Activated T-helper 2 cell treated with anti-CD3 and anti-CD28 coated beads, Interferon-gamma antibody, Interleukin-2, Interleukin-4, amounts not matched to agents 10 μg/mL and 5 μg/mL and 100 μg/mL, durations not matched to agents 14 hours and 24 hours and 36 hours (primary cell): ENCODE measurements at regions not wholly inside any gene's neighbourhood (a gene's known extent, or its start where the extent isn't known, plus 50 kb on each side); places are given as distances from the start of the nearest gene placed in this dataset.
"Not testable (repeated sequence)": the region's sequence is repeated elsewhere in the genome, so short reads cannot be mapped to it uniquely, and the experiment has no call there.

Experiments used
- DNase-seq: peaks from one replicate; pipeline ENCODE4 v3.0.0; 2021; ENCODE audit warnings: low spot score
- H3K27ac Mint-ChIP-seq: one replicate; pipeline ENCODE4 v1.8.0; 2021; ENCODE audit warnings: mixed read lengths
- H3K27me3 Mint-ChIP-seq: one replicate; pipeline ENCODE4 v1.8.0; 2021; ENCODE audit warnings: low read depth, mixed read lengths
- H3K36me3 Mint-ChIP-seq: one replicate; pipeline ENCODE4 v1.8.0; 2021; ENCODE audit warnings: low read depth, mixed read lengths
- H3K4me1 Mint-ChIP-seq: one replicate; pipeline ENCODE4 v1.8.0; 2021; ENCODE audit warnings: low read depth, mixed read lengths
- H3K4me3 Mint-ChIP-seq: one replicate; pipeline ENCODE4 v1.8.0; 2021; ENCODE audit warnings: low read depth, mild to moderate bottlenecking, moderate library complexity, mixed read lengths
- H3K9me3 Mint-ChIP-seq: one replicate; pipeline ENCODE4 v1.8.0; 2021; ENCODE audit warnings: mixed read lengths
- intact Hi-C: fragments of 100-400 bp; cut with micrococcal nuclease; formaldehyde crosslinking; loops from one replicate; pipeline ENCODE4 v1.15.1; 2023

DNA sequence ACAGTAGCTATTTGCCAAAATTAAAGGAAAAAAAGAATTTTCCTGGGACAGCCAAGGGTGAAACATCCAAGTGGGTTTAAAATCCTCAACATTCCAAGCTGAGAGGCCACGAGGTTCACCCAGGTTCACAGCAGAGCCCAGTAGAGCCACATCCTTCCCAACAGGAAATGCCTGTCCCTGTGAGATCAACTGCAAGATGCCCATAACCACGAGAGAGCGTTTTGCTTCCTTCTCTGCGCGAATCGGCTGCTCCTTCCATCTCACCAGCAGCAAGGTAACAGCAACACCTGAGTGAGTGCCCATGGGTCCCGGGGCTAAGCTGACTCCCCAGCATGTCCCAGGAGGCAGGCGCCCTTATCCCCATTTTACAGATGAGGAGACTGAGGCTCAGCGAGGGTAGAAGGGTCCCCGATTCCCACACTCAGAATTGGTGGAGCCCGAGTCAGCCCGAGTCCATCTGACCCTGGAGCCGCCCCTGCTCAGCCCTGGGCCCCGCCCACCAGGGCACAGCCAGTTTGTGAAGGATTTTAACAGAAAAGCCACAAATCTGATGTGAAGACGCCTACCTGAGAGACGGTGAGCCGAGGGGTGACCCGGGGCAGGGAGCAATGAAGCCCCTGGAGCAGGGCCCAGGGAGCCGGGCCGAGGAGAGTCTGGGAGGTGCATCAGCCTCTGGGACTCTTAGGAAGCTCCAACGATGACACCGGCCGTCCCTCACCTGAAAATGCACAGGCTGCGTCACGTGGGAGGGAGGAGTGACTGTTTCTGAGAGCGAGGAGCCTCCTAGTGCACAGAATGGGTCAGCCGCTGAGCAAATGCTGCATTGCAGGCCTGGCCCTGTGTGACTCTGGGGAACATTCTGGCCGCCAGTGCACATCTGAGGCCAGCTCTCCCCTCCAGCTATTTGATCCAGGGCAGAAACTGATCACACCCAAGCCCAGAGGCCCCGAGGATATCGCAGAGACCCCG lies 236.9 kb upstream of the SFSWAP start:
- Mint-ChIP-seq H3K36me3 (no peaks in the 10 kb centered on the region), H3K27me3 (no peaks in the 10 kb centered on the region), H3K4me3 (peak overlapping the region; percentile 26), H3K9me3 (no peaks in the 10 kb centered on the region), H3K27ac (peak overlapping the region; percentile 63), H3K4me1 (peaks cover 5% of the 10 kb centered on the region)
- no peak for DNase-seq
- intact Hi-C loops = no loop called here

- H3K9me3 Mint-ChIP-seq, H3K36me3 Mint-ChIP-seq, H3K4me1 Mint-ChIP-seq, intact Hi-C loops, DNase-seq, H3K27me3 Mint-ChIP-seq, H3K4me3 Mint-ChIP-seq, H3K27ac Mint-ChIP-seq: not testable (repeated sequence)
Measured at GRCh38 chr12:131475012-131475411, 235.9 kb upstream of the SFSWAP start.

GRCh38 chr12:131477613-131478012 lies 233.3 kb upstream of the SFSWAP start:
- Mint-ChIP-seq H3K27me3 (no peaks in the 10 kb centered on the region), H3K27ac (no peak overlapping the region), H3K36me3 (no peaks in the 10 kb centered on the region), H3K9me3 (no peaks in the 10 kb centered on the region), H3K4me3 (no peak overlapping the region), H3K4me1 (peaks cover 5% of the 10 kb centered on the region)
- intact Hi-C loops = no loop called here
- DNase-seq = no peak

DNA sequence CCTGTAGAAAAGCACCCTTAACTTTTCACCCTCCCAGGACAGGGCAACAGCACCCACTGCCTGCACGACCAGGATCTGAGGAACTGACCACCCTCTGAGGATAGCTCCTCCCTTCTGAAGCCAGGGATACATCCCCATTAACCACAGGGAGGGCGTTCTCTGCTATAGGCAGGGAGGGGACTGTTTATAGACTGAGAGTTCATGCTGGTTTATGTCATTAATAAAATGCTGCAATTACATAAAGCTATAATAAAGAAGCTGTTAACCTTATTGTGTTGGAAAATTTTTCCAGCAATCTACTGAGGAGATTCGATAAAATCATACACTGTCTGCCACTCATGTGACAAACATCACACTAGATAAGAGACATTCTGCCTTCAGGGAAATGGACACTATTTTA lies 232.4 kb upstream of the SFSWAP start:
- no peak overlapping the region for H3K4me3 Mint-ChIP-seq
- H3K27ac Mint-ChIP-seq = no peak overlapping the region
- intact Hi-C loops = no loop called here
- DNase-seq = no peak
- H3K9me3 Mint-ChIP-seq = no peaks in the 10 kb centered on the region
- peaks cover 5% of the 10 kb centered on the region for H3K4me1 Mint-ChIP-seq
- no peaks in the 10 kb centered on the region for H3K27me3 Mint-ChIP-seq
- H3K36me3 Mint-ChIP-seq = no peaks in the 10 kb centered on the region

DNA sequence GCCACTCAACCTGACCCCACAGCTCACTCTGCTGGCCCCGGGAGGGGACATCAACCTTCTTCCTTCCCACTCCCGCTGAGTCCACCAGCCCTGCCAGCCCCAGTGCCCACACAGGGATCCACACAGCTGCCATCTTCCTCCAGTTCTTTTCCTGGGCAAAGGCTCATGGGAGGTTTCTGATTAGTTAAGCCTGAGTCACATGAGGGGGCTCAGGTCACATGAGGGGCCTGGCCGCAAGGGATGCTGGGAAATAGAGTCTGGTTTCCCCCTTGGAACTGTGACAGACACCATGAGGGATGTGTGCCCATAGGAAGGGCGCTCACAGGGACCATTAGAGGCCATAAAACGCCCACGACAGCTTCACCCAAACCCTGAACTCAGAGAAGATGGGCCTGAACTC lies 228.7 kb upstream of the SFSWAP start:
- intact Hi-C loops = no loop called here
- Mint-ChIP-seq H3K27ac (no peak overlapping the region), H3K9me3 (no peaks in the 10 kb centered on the region), H3K27me3 (no peaks in the 10 kb centered on the region), H3K4me1 (no peaks in the 10 kb centered on the region), H3K4me3 (no peak overlapping the region), H3K36me3 (no peaks in the 10 kb centered on the region)
- no peak for DNase-seq

GRCh38 chr12:131482686-131483085 lies 228.2 kb upstream of the SFSWAP start:
- Mint-ChIP-seq H3K36me3 (no peaks in the 10 kb centered on the region), H3K27me3 (no peaks in the 10 kb centered on the region), H3K9me3 (no peaks in the 10 kb centered on the region), H3K4me1 (peaks cover 2% of the 10 kb centered on the region), H3K4me3 (no peak overlapping the region), H3K27ac (no peak overlapping the region)
- intact Hi-C loops = no loop called here
- DNase-seq = no peak

GRCh38 chr12:131486451-131487230 lies 224.2 kb upstream of the SFSWAP start:
- Mint-ChIP-seq H3K9me3 (no peaks in the 10 kb centered on the region), H3K27me3 (no peaks in the 10 kb centered on the region), H3K4me1 (peaks cover 2% of the 10 kb centered on the region), H3K36me3 (no peaks in the 10 kb centered on the region), H3K27ac (no peak overlapping the region), H3K4me3 (no peak overlapping the region)
- DNase-seq = no peak
- intact Hi-C loops = no loop called here

DNA sequence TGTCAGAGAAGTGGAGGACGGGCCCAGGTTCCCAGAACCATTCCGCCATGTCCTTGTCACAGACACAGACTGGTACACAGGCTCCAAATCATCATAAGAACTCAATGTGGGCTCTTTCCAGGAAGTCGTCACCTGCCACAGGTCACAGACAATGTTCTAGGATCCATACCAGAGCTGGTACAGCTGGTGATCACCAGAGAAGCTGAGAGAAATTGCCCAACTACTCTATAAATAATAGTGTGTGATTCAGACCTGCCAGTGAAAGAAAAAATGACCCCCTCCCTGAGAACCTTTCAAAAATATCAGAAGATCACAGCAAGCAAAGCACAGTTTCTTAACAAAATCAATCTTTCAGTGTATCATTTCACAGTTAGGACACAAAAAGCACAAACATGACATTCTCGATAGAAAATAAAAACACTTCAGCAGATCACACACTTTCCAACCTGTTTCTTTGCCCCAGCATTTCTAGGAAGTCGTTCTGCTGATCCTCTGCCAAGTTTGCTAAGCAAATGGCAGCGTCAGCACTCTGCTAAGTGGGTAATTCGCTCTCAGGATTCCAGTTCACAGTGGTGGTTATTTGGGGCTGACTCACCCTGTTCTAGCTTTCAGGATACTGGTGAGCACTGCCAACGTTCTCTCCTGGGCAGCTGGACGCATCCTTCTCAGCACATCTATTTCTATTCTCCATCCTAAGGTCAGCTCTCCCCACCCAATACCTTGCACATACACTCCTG lies 223.3 kb upstream of the SFSWAP start:
- H3K9me3 Mint-ChIP-seq = no peaks in the 10 kb centered on the region
- H3K4me1 Mint-ChIP-seq = peaks cover 2% of the 10 kb centered on the region
- H3K27me3 Mint-ChIP-seq = no peaks in the 10 kb centered on the region
- DNase-seq = no peak
- intact Hi-C loops = no loop called here
- H3K36me3 Mint-ChIP-seq = no peaks in the 10 kb centered on the region
- no peak overlapping the region for H3K4me3 Mint-ChIP-seq
- no peak overlapping the region for H3K27ac Mint-ChIP-seq

DNA sequence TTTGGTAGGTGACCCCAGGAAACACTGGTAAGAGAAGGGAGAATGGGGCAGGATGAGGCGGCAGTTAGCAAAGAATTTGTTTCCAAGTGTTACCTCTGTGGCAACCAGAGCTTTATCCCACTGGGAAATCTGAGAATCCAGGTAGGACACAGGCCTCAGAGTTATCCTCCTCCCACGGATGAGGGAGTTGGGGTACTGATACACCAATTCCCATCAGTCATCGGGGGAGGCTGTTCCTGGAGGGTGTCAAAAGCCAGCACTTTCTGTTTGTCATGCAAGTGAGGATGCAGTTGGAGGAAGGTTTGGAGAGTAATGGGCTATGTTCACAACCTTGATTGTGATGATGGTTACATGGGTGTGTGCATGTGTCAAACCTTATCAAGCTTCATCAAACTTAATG lies 221.2 kb upstream of the SFSWAP start:
- H3K4me3 Mint-ChIP-seq = no peak overlapping the region
- DNase-seq = no peak
- intact Hi-C loops = no loop called here
- H3K27ac Mint-ChIP-seq = no peak overlapping the region
- H3K4me1 Mint-ChIP-seq = peaks cover 2% of the 10 kb centered on the region
- H3K9me3 Mint-ChIP-seq = no peaks in the 10 kb centered on the region
- no peaks in the 10 kb centered on the region for H3K36me3 Mint-ChIP-seq
- H3K27me3 Mint-ChIP-seq = no peaks in the 10 kb centered on the region

DNA sequence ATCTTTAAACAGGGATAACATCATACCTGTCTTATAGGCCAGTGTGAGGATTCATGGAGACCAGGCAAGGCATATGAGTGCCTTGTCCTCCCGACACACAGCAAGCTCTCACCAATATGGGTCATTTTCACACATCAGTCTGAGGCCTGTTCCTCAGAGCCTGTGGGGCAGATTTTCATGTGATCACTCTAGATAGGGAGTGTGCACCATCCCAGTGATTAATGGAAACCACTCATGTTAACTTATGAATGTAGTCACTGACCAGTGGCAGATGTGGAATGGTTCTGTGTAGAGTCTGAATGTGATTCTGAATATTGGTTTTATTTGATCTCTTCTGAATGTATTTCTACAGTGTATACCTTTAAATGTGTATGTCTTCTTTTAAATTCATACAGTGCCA lies 219.7 kb upstream of the SFSWAP start:
- Mint-ChIP-seq H3K4me1 (peaks cover 2% of the 10 kb centered on the region), H3K9me3 (no peaks in the 10 kb centered on the region), H3K27me3 (no peaks in the 10 kb centered on the region), H3K36me3 (no peaks in the 10 kb centered on the region), H3K27ac (no peak overlapping the region), H3K4me3 (no peak overlapping the region)
- intact Hi-C loops = no loop called here
- no peak for DNase-seq

DNA sequence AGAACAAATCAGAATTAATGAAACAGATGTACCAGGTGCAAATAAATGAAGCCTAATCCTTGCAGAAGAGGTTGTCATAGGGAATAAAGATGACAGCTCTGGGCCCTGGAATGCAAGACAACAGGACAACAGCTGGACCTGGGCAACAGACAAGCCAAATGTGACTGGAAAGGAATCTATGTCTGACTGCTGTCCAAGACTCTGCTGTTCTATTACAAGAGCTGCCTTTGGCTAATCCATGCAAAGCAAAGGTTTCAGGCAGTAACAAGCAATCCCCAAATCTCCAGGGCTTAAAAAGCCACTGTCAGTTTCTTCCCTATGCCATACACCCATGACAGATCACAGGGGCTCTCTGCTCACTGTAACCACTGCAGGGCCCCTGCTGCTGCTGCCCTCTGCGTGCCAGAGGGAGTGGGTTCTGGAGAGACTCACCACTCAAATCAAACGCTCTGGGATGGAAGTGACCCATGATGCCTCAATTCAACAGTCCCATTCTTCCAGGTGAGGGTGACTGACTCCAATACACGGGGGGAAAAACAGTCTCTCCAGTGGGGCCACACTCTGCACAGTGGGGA lies 218.9 kb upstream of the SFSWAP start:
- H3K9me3 Mint-ChIP-seq = no peaks in the 10 kb centered on the region
- intact Hi-C loops = no loop called here
- peaks cover 3% of the 10 kb centered on the region for H3K27me3 Mint-ChIP-seq
- no peak overlapping the region for H3K27ac Mint-ChIP-seq
- H3K4me3 Mint-ChIP-seq = no peak overlapping the region
- peaks cover 2% of the 10 kb centered on the region for H3K4me1 Mint-ChIP-seq
- no peak for DNase-seq
- H3K36me3 Mint-ChIP-seq = no peaks in the 10 kb centered on the region

GRCh38 chr12:131493068-131493826 lies 217.6 kb upstream of the SFSWAP start:
- intact Hi-C loops = no loop called here
- Mint-ChIP-seq H3K9me3 (no peaks in the 10 kb centered on the region), H3K27me3 (peaks cover 3% of the 10 kb centered on the region), H3K36me3 (no peaks in the 10 kb centered on the region), H3K4me3 (no peak overlapping the region), H3K4me1 (no peaks in the 10 kb centered on the region), H3K27ac (no peak overlapping the region)
- no peak for DNase-seq
